ENCODE measurements at regions not wholly inside any gene's neighbourhood (a gene's known extent, or its start where the extent isn't known, plus 50 kb on each side); places are given as distances from the start of the nearest gene placed in this dataset.
"Not testable (repeated sequence)": the region's sequence is repeated elsewhere in the genome, so short reads cannot be mapped to it uniquely, and the experiment has no call there.

DNA sequence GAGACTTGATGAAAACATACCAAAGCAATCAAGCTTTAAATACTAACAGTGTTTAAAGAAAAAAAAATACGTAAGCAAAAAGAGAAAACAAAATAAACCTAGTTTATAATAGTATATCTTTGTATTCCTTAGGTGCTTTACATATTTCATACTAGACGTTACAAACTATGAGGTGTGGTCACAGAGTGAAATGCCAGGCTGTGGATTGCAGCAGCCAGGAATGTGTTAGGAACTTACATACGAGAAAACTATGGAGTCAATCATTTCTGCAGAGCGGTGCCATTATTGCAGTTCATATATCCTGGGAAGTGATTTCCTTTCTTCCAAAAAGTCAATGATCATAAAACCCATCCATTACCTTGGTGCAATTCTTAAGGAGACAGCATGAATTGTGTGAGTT lies 443.6 kb upstream of the GRAMD2B start:
- no peak for DNase-seq (ENCODE audit: low read depth in 2 of 2)

DNA sequence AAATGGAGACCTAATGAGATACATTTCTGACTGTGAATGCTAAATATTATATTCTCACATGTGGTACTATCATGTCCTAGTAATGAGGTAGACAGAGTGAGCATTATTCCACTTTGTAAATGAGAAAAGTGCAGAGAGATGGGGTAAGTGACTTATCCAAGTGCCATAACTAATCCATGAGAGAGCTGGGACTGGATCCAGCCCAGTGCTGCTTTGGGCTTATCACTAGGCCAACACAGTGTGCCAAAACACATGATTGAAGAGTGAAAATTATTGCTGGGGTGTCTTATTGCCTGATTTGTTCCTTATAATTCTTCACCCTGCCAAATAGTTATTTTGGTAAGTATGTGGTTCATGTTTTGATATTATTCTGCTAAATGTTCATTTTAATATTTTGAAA lies 442.2 kb upstream of the GRAMD2B start:
- no peak for DNase-seq (ENCODE audit: low read depth in 2 of 2)

DNA sequence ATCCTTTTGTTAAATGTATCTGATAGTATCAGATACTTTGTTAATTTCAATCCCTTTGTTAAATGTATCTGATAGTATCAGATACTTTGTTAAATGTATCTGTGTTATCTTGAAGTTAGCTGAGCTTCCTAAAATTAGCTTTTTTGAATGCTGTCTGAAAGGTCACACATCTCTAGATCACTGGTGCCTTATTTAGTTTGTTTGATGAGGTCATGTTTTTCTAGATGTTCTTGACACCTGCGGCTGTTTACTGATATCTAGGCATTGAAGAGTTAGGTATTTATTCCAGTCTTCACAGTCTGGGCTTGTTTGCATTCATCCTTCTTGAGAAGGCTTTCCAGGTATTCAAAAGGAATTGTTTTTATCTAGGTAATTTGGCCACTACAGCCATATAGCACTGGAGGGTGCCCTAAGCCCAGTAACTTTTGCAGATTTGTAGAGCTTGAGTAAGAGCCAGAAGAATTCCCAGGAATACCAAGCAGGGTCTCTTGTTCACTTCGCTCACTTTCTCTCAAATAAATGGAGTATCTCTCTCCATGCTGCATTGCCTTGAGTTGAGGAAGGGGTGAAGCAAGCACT lies 435.4 kb upstream of the GRAMD2B start:
- no peak for DNase-seq (ENCODE audit: low read depth in 2 of 2)

DNA sequence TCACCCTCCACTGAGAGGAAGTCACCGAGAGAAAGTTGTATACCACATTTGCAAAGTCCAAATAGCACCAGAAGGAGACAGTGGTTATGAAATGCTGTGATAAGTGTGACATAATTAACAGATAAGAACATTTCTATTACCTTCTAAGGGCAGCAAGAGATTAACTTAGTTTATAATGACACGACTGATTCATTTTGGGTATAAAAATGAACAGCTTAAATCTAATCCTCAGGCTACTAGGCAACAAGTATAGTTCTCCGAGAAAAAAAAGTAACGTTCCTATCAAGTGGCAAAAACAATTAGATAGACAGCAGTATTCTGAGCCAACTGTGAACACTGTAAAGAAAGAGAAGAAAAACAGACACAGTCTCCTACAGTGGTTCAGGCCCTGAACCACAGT lies 431.2 kb upstream of the GRAMD2B start:
- DNase-seq (ENCODE audit: low read depth in 2 of 2), result no peak

DNA sequence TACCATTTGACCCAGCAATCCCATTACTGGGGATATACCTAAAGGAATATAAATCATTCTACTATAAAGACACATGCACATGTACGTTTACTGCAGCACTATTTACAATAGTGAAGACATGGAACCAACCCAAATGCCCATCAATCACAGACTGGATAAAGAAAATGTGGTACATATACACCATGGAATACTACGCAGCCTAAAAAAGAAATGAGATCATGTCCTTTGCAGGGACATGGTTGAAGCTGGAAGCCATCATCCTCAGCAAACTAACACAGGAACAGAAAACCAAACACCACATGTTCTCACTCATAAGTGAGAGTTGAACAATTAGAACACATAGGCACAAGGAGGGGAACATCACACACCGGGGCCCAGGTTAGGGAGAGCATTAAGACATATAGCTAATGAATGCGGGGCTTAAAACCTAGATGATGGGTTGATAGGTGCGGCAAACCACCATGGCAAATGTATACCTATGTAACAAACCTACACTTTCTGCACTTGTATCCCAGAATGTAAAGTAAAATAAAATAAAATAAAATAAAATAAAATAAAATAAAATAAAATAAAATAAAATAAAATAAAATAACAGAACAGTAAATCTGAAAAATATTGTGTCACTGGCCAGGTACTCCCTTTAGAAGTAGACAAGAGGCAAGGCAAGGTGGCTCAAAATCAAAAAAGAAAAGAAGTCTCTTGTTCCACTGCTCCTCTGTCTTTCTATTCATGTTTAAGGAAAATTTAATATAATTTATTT lies 423.8 kb upstream of the GRAMD2B start:
- not testable (repeated sequence) for DNase-seq (ENCODE audit: low read depth in 2 of 2)

DNA sequence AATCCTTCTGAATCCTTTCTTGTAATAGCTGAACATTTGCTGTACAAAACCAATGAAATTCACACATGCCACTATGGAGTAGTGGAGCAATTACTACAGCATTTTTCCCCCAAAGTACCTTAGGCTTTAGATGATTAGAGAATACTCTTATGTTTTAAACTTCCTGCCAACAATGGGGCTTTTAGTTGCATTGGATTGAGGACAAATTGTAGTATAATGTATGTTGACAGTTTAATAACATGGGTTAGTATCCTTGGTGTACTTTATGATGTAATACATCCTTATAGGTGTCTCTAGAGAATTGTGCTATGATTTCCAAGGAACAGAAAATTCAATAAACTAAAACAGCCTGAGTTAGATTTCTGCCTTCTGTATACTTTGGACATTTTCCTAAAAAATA lies 422.7 kb upstream of the GRAMD2B start:
- DNase-seq (ENCODE audit: low read depth in 2 of 2), result no peak

DNA sequence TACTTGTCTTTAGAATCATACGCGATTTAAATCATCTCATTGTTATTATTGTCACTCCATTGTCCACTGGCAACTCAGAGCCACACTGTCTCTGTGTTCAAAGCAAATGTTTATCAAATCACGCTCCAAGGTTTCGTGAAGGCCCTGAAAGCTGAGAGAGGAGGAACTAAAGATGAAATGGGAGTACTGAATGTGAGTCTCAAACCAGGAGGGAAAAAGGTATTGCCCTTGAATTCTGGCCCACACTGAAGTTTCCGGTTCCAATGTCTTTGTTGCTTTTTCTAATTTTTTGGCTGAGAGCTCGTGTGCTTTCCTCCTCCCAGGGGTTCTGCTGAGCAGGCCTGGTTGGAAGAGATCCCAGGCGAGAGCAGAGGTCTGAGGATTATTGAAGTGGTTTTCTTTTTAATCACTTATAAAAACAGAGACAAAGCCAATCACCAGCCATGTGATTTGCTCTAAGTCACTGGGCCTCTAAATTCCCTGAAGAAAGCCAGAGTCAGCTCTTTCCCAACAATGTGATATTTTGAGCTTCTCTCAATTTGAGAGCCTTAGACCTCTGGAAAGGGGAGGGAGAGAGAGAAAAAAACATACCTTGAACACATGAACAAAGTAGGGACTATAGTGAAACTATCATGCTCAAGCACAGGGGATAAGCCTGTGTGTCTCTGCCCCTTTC lies 420.8 kb upstream of the GRAMD2B start:
- DNase-seq (ENCODE audit: low read depth in 2 of 2), result no peak

DNA sequence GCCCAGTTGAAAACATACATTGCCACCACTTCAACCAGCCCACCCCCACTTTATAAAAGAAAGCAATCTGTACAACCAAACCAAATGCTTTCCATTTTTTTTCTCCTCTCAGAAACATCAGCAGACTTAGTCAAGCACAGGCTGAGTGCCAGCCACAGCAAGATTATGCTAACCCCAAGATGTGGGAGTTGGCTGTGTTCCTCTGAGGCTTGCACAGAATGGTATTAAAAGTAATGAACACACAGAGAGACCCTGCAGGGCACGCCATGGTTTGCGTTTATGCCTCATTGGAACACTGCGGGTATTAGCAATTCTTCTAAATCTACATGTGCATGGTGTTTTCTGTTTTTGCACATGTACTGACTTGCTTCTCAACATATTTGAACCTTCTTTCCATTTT lies 419.9 kb upstream of the GRAMD2B start:
- no peak for DNase-seq (ENCODE audit: low read depth in 2 of 2)

DNA sequence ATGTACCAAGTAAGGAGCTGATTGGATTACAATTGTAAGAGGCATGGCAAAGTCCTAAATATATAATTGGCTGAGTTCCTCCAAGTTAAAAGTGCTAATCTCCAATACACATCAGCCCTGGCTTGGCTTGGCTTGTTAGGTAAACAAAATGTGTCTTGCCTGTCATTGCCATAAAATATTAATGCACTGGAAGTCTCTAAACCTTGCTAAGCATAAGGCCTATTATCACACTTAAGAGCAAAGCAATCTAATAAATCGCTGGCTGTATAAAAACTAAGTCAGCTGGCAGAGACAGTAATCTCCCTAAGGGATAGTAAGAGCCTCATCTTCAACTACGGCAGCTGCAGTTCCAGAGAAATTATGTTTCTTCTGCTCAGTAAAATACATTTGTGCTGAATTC lies 418.6 kb upstream of the GRAMD2B start:
- DNase-seq (ENCODE audit: low read depth in 2 of 2), result no peak

DNA sequence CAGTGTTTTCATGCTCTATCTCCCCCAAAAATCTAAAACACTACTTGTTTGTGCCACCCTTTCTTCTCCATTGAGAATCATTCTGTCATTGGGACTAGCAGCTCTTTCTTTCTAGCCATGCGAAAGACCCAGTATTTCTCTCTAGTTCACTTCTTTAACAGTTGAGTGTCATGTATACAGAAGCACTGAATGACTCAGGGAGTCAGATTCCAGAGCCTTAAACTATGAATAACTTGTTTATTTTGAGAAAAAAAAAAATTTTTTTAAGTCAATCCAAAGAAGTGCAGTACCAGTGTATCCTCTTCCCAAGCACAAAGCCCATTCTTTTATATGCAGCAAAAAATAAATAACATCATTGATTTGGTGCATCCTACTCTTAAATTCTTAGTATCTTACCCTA lies 415.4 kb upstream of the GRAMD2B start:
- DNase-seq (ENCODE audit: low read depth in 2 of 2), result no peak

DNA sequence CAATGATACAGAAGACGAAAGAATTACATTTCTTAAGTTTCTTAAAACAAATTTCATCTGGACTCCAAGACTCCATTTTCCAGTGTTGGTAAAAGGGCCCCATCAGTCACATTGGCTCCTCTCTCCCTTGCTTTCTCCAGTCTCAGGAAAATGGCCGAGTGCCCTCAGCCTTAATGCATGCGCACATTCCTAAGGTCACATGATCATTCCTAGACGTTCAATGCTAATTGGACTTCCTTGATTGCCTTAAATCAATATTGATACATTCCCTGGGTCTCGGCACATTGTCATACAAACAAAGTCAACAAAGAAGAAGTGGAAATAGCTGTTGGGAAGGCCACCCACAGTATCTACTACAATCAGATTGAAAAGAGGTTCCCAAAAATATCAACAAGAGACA lies 413.6 kb upstream of the GRAMD2B start:
- no peak for DNase-seq (ENCODE audit: low read depth in 2 of 2)

DNA sequence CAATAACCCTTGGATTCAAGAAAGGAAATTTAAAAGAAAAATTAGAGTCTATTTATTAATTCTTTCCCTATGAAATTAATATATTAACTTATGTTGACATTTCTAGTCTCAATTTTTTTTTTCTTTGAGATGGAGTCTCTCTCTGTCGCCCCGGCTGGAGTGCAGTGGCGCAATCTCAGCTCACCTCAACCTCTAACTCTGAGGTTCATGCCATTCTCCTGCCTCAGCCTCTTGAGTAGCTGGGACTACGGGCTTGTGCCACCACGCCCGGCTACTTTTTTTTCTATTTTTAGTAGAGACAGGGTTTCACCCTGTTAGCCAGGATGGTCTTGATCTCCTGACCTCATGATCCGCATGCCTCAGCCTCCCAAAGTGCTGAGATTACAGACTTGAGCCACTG lies 411.7 kb upstream of the GRAMD2B start:
- DNase-seq (ENCODE audit: low read depth in 2 of 2), result not testable (repeated sequence)

DNA sequence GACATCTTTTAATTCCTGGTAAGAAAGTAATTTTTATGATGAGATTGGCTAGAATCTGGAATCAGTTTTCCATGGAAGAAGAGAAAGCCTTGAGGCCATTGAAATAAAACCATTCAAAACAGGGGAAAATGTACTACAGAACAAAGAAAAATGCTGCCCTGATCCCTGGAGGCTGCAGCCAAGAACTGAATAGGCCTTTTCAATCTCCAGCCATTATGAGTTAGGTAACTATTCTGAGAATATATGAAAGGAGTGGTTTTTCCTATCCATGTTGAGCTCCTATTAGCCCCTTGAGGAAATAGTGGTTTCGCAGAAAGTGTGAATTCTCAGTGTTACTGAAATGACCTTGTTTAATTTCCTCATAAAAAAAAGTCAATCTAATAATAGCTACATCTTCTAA lies 408.5 kb upstream of the GRAMD2B start:
- no peak for DNase-seq (ENCODE audit: low read depth in 2 of 2)

DNA sequence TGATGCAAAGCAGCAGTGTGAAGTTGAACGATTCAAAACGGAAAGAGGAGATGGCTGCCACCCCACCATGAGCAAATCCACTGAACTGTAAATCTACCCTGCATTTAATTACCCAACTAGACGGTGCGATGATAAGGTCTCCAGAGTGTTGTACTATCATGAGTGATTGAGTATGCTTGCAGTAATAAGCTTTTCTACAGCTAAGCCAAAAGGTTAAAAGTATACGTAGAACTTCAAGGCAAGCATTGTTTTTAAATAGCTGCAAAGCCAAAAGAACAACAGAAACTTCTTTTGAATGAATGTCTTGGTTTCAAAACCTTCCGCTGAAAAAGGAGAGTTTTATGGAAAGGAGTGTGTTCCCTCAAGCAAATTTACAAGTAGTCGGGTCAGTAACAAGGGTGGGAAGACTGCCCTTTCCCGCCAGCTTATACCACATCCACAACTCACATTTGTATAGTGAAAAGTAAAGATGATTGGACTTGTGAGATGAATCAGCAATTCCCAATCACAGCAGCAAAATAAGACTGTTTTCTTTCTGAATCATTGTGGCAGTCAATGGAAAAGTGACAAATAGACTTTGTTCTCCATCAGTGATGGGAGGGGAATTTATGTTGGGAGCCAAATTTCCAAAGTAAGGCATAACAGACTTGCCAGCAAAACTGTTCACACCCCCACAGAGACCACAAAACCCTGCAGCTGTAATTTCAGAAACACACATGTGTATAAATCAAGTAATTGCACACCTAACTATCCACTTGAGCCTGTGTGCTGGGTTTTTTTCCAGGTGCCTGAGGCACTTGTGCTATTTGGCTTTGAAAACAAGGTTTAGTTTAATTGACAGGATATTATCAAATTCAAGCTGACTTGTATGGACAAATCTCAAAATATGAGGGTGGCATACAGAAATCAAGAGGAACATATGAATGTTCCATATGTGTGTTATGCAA lies 407.7 kb upstream of the GRAMD2B start:
- no peak for DNase-seq (ENCODE audit: low read depth in 2 of 2)

DNA sequence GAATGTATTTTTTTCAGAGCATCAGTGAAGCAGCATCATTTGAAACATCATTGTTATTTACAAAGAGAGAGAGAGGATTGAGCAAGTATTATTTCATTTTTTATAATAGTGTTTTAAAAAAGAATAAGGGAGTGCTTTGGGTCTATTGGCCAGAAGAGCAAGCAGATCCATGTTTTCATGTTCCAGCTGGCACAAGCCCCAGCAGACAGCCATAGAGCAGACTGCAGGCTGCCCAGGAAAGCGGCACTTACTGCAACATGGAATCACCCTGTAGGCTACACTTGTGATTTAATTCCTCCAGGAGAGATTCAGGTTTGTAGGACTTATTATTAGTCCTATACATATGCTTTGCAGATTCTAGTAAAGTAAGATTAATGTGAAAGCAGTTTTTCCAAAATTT lies 407.0 kb upstream of the GRAMD2B start:
- DNase-seq (ENCODE audit: low read depth in 2 of 2), result no peak

DNA sequence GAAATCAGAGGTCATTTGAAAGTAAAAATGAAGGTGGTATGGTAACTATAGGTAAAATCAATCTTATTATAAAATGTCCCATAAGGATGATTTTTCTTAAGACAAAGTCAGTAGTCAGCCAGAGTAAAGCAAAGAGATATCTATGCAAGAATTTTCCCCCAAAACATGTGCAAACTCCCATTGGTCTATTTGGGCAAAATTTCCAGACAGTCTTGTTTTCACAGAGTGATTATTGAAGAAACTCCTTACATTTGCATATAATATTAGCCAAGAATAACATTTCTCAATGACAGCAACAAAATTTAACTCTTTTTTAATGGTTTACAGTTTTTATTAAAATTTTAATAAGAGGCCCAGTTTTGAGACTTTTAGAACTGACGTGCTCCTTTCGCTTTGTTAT lies 406.1 kb upstream of the GRAMD2B start:
- no peak for DNase-seq (ENCODE audit: low read depth in 2 of 2)

DNA sequence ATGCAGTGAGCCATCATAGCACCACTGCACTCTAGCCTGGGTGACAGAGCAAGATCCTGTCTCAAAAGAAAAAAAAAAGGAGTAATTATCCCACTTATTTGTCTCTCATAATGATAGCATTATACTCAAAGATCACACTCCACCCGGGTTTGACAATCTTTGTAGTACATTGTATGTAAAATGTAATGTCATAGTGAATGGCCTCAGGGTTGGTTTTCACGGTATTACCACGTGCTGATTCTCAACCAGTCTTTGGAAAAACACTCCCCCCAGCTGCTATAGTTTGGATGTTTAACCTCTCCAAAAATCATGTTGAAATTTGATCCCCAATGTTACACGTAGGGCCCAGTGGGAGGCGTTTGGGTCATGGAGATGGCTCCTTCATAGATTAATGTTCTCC lies 402.4 kb upstream of the GRAMD2B start:
- no peak for DNase-seq (ENCODE audit: low read depth in 2 of 2)

DNA sequence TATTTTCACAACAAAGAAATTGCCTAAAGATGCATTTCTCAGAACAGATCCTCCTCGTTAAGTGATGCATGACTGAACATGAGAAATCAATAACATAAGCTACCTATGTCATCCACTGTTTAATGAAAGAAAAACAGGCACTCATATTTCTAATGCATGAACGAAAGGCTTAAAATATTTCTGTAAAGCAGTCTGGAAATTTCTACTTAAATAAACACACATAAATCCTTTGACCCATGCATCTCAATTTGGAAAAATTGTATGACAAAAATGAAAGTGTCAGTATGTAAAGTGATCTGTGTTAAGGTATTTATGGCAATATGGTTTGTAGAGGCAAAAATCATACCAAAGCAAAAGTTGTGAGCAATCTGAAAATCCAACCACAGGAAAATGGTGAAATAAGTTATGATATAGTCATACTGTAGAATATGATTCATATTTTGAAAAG lies 399.2 kb upstream of the GRAMD2B start:
- no peak for DNase-seq (ENCODE audit: low read depth in 2 of 2)

DNA sequence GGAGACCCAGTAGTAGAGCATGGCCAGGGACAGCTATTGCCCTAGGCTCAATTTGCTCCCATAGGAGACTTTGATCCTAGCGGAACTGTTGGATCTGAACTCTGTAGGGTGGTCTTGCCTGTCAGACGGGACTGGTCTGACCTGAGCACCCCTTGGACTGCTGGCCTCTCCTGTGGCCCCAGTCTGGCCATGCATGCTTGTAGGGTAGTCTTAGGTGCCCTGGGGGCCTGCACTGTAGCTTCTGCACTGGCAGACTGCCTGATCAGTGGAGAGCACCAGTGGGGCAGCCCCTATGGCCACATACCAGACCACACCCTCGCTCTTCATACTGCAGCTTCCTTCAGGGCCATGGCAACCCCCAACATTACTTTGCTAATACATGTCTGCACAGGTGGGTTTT lies 396.1 kb upstream of the GRAMD2B start:
- DNase-seq (ENCODE audit: low read depth in 2 of 2), result no peak

DNA sequence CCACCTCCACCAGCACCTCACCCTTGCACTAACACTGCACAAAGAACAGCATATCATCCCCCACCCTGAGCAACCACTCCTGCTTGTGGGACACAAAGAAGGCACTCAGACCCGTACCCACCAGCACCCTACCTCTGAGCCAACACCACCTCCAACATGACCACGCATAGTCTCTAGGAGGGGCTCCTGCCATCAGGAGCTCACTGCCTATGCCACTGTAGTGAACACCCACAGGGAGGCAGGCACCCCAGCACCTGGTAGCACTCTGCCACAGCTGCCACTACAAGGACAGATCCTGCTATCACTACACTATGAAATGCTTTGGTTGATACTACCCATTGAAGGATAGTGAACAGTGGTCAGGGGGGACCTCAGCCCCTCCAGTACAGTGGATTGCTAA lies 395.6 kb upstream of the GRAMD2B start:
- no peak for DNase-seq (ENCODE audit: low read depth in 2 of 2)

DNA sequence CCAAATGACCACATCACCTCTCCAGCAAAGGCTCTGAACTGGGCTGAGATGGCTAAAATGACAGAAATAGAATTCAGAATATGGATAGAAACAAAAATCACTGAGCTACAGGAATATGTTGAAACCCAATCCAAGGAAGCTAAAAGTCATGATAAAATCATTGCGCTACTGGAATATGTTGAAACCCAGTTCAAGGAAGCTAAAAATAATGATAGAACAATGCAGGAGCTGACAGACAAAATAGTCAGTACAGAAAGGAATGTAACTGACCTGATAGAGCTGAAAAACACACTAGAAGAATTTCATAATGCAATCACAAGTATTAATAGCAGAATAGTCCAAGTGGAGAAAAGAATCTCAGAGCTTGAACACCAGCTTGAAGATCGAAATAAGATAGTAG lies 394.9 kb upstream of the GRAMD2B start:
- DNase-seq (ENCODE audit: low read depth in 2 of 2), result no peak

DNA sequence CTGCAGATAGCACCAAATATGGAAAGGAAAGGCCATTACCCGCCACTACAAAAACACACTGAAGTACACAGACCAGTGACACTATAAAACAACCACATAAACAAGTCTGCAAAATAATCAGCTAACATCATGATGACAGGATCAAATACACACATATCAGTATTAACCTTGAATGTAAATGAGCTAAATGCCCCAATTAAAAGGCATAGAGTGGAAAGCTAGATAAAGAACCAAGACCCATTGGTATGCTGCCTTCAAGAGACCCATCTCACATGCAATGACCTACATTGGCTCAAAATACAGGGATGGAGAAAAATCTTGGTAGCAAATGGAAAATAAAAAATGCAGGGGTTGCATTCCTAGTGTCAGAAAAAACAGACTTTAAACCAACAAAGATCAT lies 393.9 kb upstream of the GRAMD2B start:
- not testable (repeated sequence) for DNase-seq (ENCODE audit: low read depth in 2 of 2)
